NCI-H510A (cell line): ENCODE measurements at regions not wholly inside any gene's neighbourhood (a gene's known extent, or its start where the extent isn't known, plus 50 kb on each side); places are given as distances from the start of the nearest gene placed in this dataset.

Experiments used
- DNase-seq: peaks from one replicate; lab custom pipeline; 2025; lab: John Stamatoyannopoulos, UW

GRCh38 chr5:58150926-58151325 lies 309.0 kb downstream of the PLK2 start:
- no peak for DNase-seq

GRCh38 chr5:58149746-58150145 lies 310.1 kb downstream of the PLK2 start:
- no peak for DNase-seq

DNA sequence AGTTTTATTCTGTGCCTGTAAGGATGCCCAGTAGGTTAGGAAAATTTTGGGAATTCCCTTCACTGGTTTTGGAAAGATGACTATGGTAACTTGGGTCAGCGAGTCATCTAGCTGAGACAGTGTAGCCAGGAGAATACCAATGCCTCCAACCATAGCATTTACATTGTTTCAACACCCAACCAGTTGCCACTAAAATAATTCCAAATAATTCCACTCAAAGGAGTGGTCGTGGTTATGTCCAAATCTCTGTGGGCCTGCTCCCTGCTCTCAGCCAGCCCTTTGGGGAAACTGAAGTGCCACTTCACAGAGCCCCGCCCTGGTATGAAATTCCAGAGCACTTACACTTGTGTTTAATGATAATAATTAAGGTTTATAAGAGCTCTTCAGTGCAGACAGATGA lies 310.5 kb downstream of the PLK2 start:
- DNase-seq, result no peak

DNA sequence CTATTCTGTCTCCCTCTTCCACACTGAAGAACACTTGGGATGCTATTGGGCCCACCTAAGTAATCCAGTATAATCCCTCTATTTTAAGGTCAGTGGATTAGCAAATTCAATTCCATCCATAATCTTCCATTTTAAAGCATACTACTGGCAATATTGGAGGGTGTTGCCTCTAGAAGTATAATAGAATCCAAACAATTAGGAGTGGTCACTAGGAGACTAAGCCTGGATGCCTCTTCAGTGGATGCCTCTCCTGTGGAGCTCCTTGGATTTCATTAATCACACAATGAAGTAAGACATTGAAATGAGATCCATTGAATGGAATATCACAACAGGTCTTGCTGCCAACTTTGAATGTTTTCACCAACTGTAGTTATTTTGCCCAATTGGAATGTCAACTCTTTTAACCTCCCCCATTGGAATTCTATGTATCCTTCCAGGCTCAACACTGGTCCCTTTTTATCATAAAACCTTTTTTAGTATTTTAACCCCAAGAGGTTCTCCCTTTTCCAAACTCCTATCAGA lies 311.6 kb downstream of the PLK2 start:
- no peak for DNase-seq

DNA sequence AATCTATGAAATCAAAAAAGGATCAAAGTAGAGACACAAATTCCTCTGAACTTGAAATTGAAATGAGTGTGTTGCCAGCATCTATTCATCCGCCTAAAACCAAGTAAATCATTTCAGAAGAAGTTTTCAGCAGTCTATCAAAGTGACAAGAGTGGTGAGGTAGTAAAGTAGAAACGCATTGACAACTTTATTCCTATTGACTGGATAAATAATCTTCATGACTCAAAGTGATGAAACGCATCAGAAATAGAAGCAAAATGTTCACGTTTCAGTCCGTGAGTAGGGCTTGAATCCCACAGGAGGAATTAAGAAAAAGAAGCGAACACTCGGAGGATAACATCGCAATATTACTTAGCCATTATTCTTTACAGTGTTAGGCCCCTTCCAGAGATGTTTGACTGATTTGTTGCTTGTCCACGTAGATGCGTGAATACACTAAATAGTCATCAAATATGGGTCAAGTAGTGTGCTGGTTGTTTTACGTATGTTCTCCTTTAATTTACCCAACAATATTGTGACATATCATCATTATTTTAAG lies 314.4 kb downstream of the PLK2 start:
- DNase-seq, result no peak

GRCh38 chr5:58143727-58144126 lies 316.2 kb downstream of the PLK2 start:
- DNase-seq, result no peak

DNA sequence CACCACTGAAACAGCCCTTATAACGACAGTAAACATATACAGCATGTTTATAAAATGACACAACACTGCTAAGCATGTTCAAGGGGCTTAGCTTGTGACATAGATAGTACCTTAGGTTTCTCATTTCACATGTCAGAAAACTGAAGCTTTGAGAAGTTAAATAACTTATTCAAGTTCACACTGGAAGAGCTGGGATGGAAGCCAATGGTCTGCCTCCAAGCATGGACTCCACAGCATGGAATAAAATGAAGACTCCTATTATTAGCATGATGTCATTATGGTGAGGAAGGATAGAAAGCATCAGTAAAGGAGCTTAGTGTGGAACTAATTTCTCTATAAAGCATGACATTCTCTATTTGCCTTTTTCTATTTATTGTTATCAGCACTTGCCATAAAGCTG lies 316.7 kb downstream of the PLK2 start:
- DNase-seq, result no peak

DNA sequence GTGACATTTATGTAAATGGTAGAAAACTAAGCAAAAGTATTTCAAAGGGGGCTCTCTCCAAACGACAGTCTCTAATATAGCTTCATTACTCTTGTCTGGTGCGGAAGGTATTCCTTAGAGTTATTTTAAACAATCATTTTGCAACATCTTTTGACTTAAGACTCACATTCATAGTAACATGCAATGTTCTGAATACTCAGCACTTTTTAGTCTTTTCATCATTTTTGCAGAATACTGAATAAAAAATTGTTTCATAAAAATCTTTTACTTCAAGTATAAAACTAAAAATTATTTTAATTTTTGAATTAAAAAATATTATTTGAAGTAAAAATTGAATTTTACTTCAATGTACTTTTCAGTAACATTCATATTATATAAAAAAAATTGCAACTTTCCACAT lies 321.1 kb downstream of the PLK2 start:
- DNase-seq, result no peak

GRCh38 chr5:58136406-58136805 lies 323.5 kb downstream of the PLK2 start:
- no peak for DNase-seq

- DNase-seq, result no peak
Observed at GRCh38 chr5:58135571-58136335, 324.1 kb downstream of the PLK2 start.

DNA sequence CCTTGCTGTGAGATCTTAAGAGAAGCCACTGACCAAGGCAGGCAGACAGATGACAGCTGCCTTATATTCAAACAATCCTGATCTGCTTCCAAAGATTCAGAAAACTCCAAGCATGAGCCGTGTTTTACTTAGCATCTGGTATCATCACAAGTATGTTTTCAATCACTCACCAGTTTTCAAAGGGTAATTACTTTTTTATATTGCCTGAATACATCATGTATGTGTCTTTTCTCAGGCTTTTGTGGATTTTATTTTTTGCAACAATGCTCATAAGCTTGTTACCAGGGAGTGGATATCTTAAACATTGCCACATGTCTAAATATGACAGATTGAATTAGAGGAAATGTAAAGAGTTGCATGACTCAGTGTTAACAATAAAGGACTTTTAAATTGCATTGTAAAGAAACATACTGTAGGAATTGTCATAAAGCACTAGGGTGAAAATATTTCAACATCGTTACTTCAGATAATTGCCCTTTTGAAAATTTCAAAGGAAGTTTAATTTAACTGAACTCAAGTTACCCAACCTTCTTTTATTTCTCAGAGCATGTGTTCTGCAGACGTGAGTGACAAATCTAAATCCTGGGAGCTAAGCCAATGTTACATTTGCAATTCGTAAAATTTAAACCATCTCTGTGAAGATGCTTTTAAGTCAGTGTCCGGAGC lies 326.1 kb downstream of the PLK2 start:
- DNase-seq, result no peak

- no peak for DNase-seq
Observed at GRCh38 chr5:58133216-58133615, 326.7 kb downstream of the PLK2 start.

DNA sequence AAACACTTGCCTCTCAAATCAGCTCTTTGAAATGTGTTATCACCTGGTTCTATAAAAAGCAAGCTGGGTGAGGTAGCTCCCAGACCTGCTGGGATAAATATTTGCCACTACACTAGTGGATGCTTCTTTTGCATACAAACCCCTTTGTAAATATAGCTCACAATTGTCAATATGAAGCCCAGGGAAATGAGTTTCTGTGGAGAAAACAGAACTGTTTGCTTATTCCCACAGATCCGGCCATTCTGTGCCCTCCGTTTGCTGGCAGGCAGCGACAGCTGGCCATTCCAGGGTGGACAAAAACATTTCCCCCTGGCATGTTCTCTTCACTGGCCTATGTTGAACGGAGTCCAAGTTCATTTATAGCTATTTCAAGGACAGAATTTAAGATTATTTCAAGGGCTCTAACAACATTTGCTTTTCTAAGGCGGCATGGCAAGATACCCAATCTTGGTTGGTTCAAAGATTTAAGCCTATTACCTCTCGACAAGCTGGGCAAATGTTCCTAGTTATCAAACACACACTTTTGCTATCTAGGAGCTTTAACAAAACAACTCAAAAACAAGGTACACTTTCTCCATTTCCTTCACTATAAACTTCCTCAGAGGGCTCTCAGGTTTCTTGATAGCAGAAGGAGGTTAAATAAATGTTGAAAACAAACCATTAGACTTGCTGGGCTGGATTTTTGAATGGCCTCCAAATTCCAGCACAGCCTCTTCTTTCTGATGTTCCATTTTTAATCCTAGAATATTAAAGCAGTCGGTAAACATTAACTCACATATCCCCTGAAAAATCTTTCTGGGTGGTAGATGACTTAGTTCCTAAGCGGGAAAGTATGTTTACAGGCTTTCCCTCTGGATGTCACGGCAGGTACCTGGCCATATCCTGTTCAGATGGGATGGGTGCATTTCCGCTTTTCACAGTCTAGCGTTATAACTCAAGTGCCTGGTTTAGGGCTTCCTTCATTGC lies 332.3 kb downstream of the PLK2 start:
- DNase-seq, result no peak

DNA sequence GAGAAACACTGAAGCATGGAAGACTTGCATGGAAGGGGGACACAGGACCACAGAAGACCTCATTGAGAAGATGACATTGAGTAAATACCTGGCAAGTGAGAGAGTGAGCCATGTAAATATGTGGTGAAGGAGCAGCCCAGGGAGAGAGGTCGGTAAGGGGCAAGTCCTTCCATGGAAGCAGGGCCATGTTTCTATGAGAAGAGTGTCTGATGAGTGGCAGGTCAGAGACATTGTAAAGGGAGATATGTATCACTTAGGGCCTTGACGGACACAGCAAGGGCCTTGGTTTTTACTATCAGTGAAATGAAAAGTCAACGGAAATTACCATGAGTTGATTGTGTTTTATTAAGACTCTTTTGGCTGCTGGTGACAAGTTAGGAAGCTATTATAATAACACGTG lies 336.4 kb downstream of the PLK2 start:
- DNase-seq, result no peak

- DNase-seq, result no peak
Observed at GRCh38 chr5:58122848-58123392, 337.0 kb downstream of the PLK2 start.

GRCh38 chr5:58122157-58122556 lies 337.7 kb downstream of the PLK2 start:
- no peak for DNase-seq

- no peak for DNase-seq
Observed at GRCh38 chr5:58121391-58121790, 338.5 kb downstream of the PLK2 start.

- DNase-seq, result no peak
Observed at GRCh38 chr5:58117542-58117941, 342.3 kb downstream of the PLK2 start.

- DNase-seq, result no peak
Observed at GRCh38 chr5:58116346-58116745, 343.5 kb downstream of the PLK2 start.

DNA sequence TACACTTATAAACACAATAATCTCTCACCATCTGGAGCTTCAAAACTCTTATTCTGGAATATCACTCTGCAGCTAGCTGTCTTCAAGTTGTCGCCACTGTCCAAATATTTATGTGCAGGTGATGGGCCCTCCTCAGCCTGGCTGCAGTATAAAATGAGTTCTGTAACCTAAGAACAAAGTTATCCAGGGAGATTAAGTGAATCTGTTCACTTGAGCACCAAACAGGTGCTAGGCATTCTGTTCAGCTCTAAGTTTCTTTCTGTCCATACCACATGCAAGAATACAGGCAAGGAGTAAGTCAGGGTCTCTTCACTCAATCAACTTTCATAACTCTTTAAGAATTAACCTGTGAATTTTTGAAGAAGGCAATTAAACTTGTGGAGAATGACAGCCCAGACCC lies 344.1 kb downstream of the PLK2 start:
- no peak for DNase-seq

GRCh38 chr5:58114324-58114723 lies 345.6 kb downstream of the PLK2 start:
- no peak for DNase-seq

- DNase-seq, result no peak
Observed at GRCh38 chr5:58113172-58113571, 346.7 kb downstream of the PLK2 start.
